SK-N-SH treated with all-trans-retinoic acid at 6 μM for 48 hours (cell line): ENCODE measurements at regions not wholly inside any gene's neighbourhood (a gene's known extent, or its start where the extent isn't known, plus 50 kb on each side); places are given as distances from the start of the nearest gene placed in this dataset.

Experiments
- ARNTL ChIP-seq: fragments of 450-650 bp; formaldehyde crosslinking; IDR thresholded peaks from 2 replicates; pipeline ENCODE4 v1.5.0; 2020; ENCODE audit warnings: low read depth, mild to moderate bottlenecking, moderate library complexity, borderline replicate concordance
- CREB5 ChIP-seq: fragments of 250-450 bp; sonication (Bioruptor Pico); IDR thresholded peaks from 2 replicates; pipeline ENCODE4 v1.5.1; 2020; ENCODE audit warnings: low read depth, mild to moderate bottlenecking, moderate library complexity
- GLIS3 ChIP-seq: fragments of 250-450 bp; sonication (Bioruptor Pico); IDR thresholded peaks from 2 replicates; pipeline ENCODE4 v1.5.0; 2020; ENCODE audit warnings: mild to moderate bottlenecking, moderate library complexity
- TCF4 ChIP-seq: fragments of 250-450 bp; sonication (Bioruptor Pico); IDR thresholded peaks from 2 replicates; pipeline ENCODE4 v1.8.0; 2021; ENCODE audit warnings: mild to moderate bottlenecking, moderate library complexity, borderline replicate concordance

- TF ChIP-seq GLIS3 (CRISPR knock-in tag) (no peak), TCF4 (CRISPR knock-in tag) (no peak), ARNTL (CRISPR knock-in tag) (no peak), CREB5 (CRISPR knock-in tag) (no peak)
These were observed 693.2 kb upstream of the SLC8A1 start for GRCh38 chr2:41145066-41145465.
